Inflammatory macrophage treated with lipopolysaccharide for 1 hour (primary cell): ENCODE measurements at regions not wholly inside any gene's neighbourhood (a gene's known extent, or its start where the extent isn't known, plus 50 kb on each side); places are given as distances from the start of the nearest gene placed in this dataset.
"Not testable (repeated sequence)": the region's sequence is repeated elsewhere in the genome, so short reads cannot be mapped to it uniquely, and the experiment has no call there.

ENCODE experiments used
- DNase-seq, 2 donors: peaks; one replicate each; pipeline ENCODE4 v3.0.0-alpha.2; 2020 to 2022

- no peak for DNase-seq
Observed at GRCh38 chr7:85392326-85392725, 205.5 kb upstream of the SEMA3D start.

GRCh38 chr7:85386460-85386859 lies 199.6 kb upstream of the SEMA3D start:
- DNase-seq = no peak

- no peak for DNase-seq
Observed at GRCh38 chr7:85384392-85384791, 197.5 kb upstream of the SEMA3D start.

GRCh38 chr7:85381212-85381611 lies 194.4 kb upstream of the SEMA3D start:
- no peak for DNase-seq

- no peak for DNase-seq
Observed at GRCh38 chr7:85376589-85376988, 189.7 kb upstream of the SEMA3D start.

GRCh38 chr7:85356916-85357315 lies 170.1 kb upstream of the SEMA3D start:
- DNase-seq = no peak

- DNase-seq = no peak
Observed at GRCh38 chr7:85343484-85343883, 156.6 kb upstream of the SEMA3D start.

- DNase-seq = no peak
Observed at GRCh38 chr7:85342781-85343180, 155.9 kb upstream of the SEMA3D start.

GRCh38 chr7:85341973-85342372 lies 155.1 kb upstream of the SEMA3D start:
- DNase-seq = no peak

GRCh38 chr7:85341121-85341520 lies 154.3 kb upstream of the SEMA3D start:
- DNase-seq = no peak

- DNase-seq = no peak
Observed at GRCh38 chr7:85336086-85336485, 149.2 kb upstream of the SEMA3D start.

- DNase-seq = not testable (repeated sequence)
Observed at GRCh38 chr7:85335113-85335512, 148.3 kb upstream of the SEMA3D start.

- no peak for DNase-seq
Observed at GRCh38 chr7:85328456-85328998, 141.7 kb upstream of the SEMA3D start.

GRCh38 chr7:85324145-85324799 lies 137.4 kb upstream of the SEMA3D start:
- DNase-seq = no peak

GRCh38 chr7:85322252-85322651 lies 135.4 kb upstream of the SEMA3D start:
- DNase-seq = no peak

- DNase-seq = no peak
Observed at GRCh38 chr7:85320699-85321476, 134.0 kb upstream of the SEMA3D start.

- no peak for DNase-seq
Observed at GRCh38 chr7:85316489-85316888, 129.6 kb upstream of the SEMA3D start.

GRCh38 chr7:85310301-85310700 lies 123.4 kb upstream of the SEMA3D start:
- DNase-seq = no peak

- DNase-seq = no peak
Observed at GRCh38 chr7:85306115-85306514, 119.3 kb upstream of the SEMA3D start.

GRCh38 chr7:85294176-85294575 lies 107.3 kb upstream of the SEMA3D start:
- no peak for DNase-seq

- DNase-seq = no peak
Observed at GRCh38 chr7:85292908-85293576, 106.2 kb upstream of the SEMA3D start.

GRCh38 chr7:85290269-85290668 lies 103.4 kb upstream of the SEMA3D start:
- no peak for DNase-seq

- no peak for DNase-seq
Observed at GRCh38 chr7:85289279-85289678, 102.4 kb upstream of the SEMA3D start.
